ENCODE measurements at regions not wholly inside any gene's neighbourhood (a gene's known extent, or its start where the extent isn't known, plus 50 kb on each side); places are given as distances from the start of the nearest gene placed in this dataset.

GRCh38 chr20:25989196-25989595 is 292.5 kb upstream of the ZNF337 start:
- TF ChIP-seq CTCF (IDR thresholded peaks at IDR 0.05): no peak
- no peak for TF ChIP-seq POLR2A (IDR thresholded peaks at IDR 0.05)
